ENCODE measurements at regions not wholly inside any gene's neighbourhood (a gene's known extent, or its start where the extent isn't known, plus 50 kb on each side); places are given as distances from the start of the nearest gene placed in this dataset.

DNA sequence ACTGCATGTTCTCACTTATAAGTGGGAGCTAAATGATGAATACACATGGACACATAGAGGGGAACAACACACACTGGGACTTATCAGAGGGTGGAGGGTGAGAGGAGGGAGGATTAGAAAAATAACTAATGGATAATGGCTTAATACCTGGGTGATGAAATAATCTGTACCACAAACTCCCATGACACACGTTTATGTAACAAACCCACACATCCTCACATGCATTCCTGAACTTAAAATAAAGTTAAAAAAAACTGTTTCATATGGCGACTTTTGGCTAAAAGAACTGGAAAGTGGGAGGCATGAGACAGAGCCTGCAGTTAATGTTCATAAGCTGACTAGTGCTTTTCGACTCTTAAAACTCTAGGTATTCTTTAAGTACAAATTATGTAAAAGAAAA is 98.9 kb upstream of the NPFFR2 start:
- Histone ChIP-seq H3K27me3 (replicated peaks; ENCODE audit: control insufficient read depth, insufficient read depth, low read length) (no peaks in the 10 kb centered on the region), H3K36me3 (ENCODE audit: control insufficient read depth, insufficient read depth, low read length, severe bottlenecking) (no peaks in the 10 kb centered on the region), H3K9ac (ENCODE audit: low read length) (no peak overlapping the region), H3K4me1 (ENCODE audit: control insufficient read depth, insufficient read depth, low read length) (no peaks in the 10 kb centered on the region), H3K9me3 (ENCODE audit: control insufficient read depth, low read length) (no peaks in the 10 kb centered on the region), H3K4me3 (ENCODE audit: low read length) (no peak overlapping the region)
- DNase-seq (ENCODE audit: low read depth) = no peak

DNA sequence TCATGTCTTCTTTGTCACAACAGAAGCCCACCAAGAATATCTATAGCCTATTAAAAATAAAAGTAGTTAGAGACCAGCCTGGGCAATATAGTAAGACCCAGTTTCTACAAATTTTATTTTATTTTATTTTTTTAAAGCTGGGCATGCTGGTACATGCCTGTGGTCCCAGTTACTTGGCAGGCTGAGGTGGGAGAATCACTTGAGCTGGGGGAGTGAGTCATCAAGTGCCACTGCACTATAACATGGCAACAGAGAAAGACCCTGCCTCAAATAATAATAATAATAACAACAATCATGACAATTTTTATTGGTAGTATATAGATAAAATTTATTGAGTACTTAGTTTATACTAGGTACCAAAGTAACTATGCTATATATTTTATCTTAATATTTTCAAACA is 93.0 kb upstream of the NPFFR2 start:
- no peaks in the 10 kb centered on the region for H3K4me1 ChIP-seq (ENCODE audit: control insufficient read depth, insufficient read depth, low read length)
- no peak overlapping the region for H3K4me3 ChIP-seq (ENCODE audit: low read length)
- no peak for DNase-seq (ENCODE audit: low read depth)
- H3K9ac ChIP-seq (ENCODE audit: low read length) = no peak overlapping the region
- H3K27me3 ChIP-seq (replicated peaks; ENCODE audit: control insufficient read depth, insufficient read depth, low read length) = no peaks in the 10 kb centered on the region
- no peaks in the 10 kb centered on the region for H3K36me3 ChIP-seq (ENCODE audit: control insufficient read depth, insufficient read depth, low read length, severe bottlenecking)
- no peaks in the 10 kb centered on the region for H3K9me3 ChIP-seq (ENCODE audit: control insufficient read depth, low read length)

DNA sequence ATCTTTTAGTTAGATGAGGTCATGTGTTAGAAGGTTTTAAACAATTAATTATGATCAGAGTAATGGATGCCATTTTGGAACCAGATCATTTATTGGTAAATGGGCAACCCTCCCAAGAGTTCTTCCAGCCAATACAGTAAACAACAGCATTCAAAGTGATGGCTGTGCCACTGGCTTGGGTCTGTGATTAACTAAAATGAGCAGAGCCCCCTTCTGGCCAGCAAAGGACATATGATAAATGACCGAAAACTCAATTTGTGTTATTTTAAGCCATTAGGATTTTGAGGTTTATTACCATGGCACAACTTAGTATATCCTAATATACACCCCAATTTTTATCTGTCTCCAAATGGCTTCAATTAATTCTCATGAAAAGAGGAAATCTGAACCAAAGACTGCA is 90.8 kb upstream of the NPFFR2 start:
- H3K36me3 ChIP-seq (ENCODE audit: control insufficient read depth, insufficient read depth, low read length, severe bottlenecking) = no peaks in the 10 kb centered on the region
- no peaks in the 10 kb centered on the region for H3K27me3 ChIP-seq (replicated peaks; ENCODE audit: control insufficient read depth, insufficient read depth, low read length)
- H3K9ac ChIP-seq (ENCODE audit: low read length) = no peak overlapping the region
- H3K4me1 ChIP-seq (ENCODE audit: control insufficient read depth, insufficient read depth, low read length) = no peaks in the 10 kb centered on the region
- H3K4me3 ChIP-seq (ENCODE audit: low read length) = no peak overlapping the region
- DNase-seq (ENCODE audit: low read depth) = peak; percentile 35
- H3K9me3 ChIP-seq (ENCODE audit: control insufficient read depth, low read length) = no peaks in the 10 kb centered on the region

DNA sequence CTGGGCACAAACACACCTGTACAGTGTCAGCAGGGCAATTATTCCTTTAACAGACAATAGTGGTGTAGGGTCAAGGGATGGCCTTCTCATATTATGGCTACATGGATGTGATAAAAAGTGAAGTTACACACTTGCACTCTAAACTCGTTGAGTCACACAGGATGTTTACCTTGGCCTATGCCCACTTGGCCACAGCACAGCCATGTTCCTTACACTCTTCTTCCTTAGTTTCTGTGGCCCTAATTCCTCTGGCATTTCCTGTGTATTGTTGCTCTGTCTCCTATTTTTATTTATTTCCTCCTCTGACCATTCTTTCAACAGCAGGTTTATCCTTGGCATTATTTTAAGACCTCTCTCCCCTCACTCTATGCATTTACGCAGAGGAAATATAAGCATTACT is 86.8 kb upstream of the NPFFR2 start:
- Histone ChIP-seq H3K9ac (ENCODE audit: low read length) (no peak overlapping the region), H3K9me3 (ENCODE audit: control insufficient read depth, low read length) (no peaks in the 10 kb centered on the region), H3K4me1 (ENCODE audit: control insufficient read depth, insufficient read depth, low read length) (no peaks in the 10 kb centered on the region), H3K27me3 (replicated peaks; ENCODE audit: control insufficient read depth, insufficient read depth, low read length) (no peaks in the 10 kb centered on the region), H3K36me3 (ENCODE audit: control insufficient read depth, insufficient read depth, low read length, severe bottlenecking) (no peaks in the 10 kb centered on the region), H3K4me3 (ENCODE audit: low read length) (no peak overlapping the region)
- DNase-seq (ENCODE audit: low read depth) = no peak

DNA sequence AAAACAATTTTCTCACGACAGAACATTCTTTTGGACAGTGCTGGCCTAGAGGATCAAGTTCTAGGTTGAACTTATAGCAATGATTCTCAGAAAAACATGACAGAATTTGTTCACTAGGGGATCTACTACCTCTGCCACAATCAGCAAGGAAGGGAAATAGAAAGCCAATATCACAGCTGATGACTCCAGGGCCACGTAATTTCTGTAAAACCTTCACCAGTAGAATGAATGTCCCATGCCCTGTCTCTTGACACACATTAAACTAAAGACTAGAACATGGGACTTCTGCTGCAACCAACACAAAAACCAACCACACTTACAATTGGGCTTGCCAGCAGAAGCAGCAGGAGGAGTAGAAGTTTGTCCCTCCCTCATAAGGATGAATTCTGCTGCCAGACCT is 86.0 kb upstream of the NPFFR2 start:
- H3K9ac ChIP-seq (ENCODE audit: low read length) = no peak overlapping the region
- H3K36me3 ChIP-seq (ENCODE audit: control insufficient read depth, insufficient read depth, low read length, severe bottlenecking) = no peaks in the 10 kb centered on the region
- no peaks in the 10 kb centered on the region for H3K4me1 ChIP-seq (ENCODE audit: control insufficient read depth, insufficient read depth, low read length)
- no peaks in the 10 kb centered on the region for H3K27me3 ChIP-seq (replicated peaks; ENCODE audit: control insufficient read depth, insufficient read depth, low read length)
- H3K9me3 ChIP-seq (ENCODE audit: control insufficient read depth, low read length) = no peaks in the 10 kb centered on the region
- H3K4me3 ChIP-seq (ENCODE audit: low read length) = no peak overlapping the region
- DNase-seq (ENCODE audit: low read depth) = no peak

DNA sequence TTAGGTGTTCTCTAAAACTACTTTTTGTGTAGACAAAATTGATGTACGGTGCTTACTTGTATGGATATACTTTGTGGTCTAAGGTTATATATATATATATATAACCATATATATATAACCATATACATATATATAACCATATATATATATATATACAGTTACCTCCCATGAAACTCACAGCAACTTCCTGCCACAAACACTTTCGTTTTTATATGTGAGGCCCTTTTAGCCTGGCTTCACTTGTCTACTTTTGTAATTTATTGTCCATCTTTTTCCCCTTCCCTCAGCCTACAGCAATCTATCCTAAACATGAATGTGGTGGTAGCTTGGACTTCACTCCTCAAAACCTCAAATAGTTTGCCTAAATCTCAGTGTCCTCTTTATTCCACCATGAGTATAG is 72.8 kb upstream of the NPFFR2 start:
- H3K9ac ChIP-seq (ENCODE audit: low read length) = no peak overlapping the region
- H3K27me3 ChIP-seq (replicated peaks; ENCODE audit: control insufficient read depth, insufficient read depth, low read length) = no peaks in the 10 kb centered on the region
- no peaks in the 10 kb centered on the region for H3K4me1 ChIP-seq (ENCODE audit: control insufficient read depth, insufficient read depth, low read length)
- DNase-seq (ENCODE audit: low read depth) = no peak
- no peaks in the 10 kb centered on the region for H3K9me3 ChIP-seq (ENCODE audit: control insufficient read depth, low read length)
- no peak overlapping the region for H3K4me3 ChIP-seq (ENCODE audit: low read length)
- no peaks in the 10 kb centered on the region for H3K36me3 ChIP-seq (ENCODE audit: control insufficient read depth, insufficient read depth, low read length, severe bottlenecking)

DNA sequence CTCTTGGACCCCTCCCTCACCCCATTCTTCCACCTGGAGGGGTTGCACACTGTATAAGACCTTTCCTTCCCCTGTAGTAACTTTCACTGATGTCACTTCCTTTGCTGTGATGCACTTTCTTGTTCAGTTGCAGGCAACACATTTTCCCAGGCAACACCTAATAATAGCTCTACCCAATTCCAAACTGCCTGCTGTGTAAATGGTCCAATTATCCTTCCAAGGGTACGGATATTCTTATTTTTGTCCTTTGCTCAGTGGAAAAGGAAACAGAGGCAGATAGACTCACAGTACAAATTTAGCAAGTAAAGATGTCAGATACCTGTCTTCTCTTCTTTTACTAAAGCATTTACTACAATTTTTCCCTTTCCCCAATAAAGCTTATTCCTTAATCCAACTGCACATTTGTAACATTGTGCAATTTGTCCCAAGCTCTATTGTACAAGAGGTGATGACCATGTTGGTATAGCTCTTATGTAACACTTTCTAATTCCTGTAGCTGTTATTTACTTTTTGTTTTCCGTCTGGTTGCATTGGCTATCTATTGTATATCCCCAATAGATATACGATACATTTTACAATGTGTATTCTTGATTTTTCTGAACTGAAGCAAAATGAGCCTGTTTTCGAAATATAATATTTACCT is 69.1 kb upstream of the NPFFR2 start:
- no peak overlapping the region for H3K4me3 ChIP-seq (ENCODE audit: low read length)
- no peaks in the 10 kb centered on the region for H3K27me3 ChIP-seq (replicated peaks; ENCODE audit: control insufficient read depth, insufficient read depth, low read length)
- no peaks in the 10 kb centered on the region for H3K9me3 ChIP-seq (ENCODE audit: control insufficient read depth, low read length)
- no peaks in the 10 kb centered on the region for H3K4me1 ChIP-seq (ENCODE audit: control insufficient read depth, insufficient read depth, low read length)
- no peak overlapping the region for H3K9ac ChIP-seq (ENCODE audit: low read length)
- no peak for DNase-seq (ENCODE audit: low read depth)
- no peaks in the 10 kb centered on the region for H3K36me3 ChIP-seq (ENCODE audit: control insufficient read depth, insufficient read depth, low read length, severe bottlenecking)

GRCh38 chr4:71974681-71975080 is 57.1 kb upstream of the NPFFR2 start:
- Histone ChIP-seq H3K4me3 (ENCODE audit: low read length) (no peak overlapping the region), H3K9me3 (ENCODE audit: control insufficient read depth, low read length) (no peaks in the 10 kb centered on the region), H3K4me1 (ENCODE audit: control insufficient read depth, insufficient read depth, low read length) (no peaks in the 10 kb centered on the region), H3K36me3 (ENCODE audit: control insufficient read depth, insufficient read depth, low read length, severe bottlenecking) (no peaks in the 10 kb centered on the region), H3K27me3 (replicated peaks; ENCODE audit: control insufficient read depth, insufficient read depth, low read length) (no peaks in the 10 kb centered on the region), H3K9ac (ENCODE audit: low read length) (no peak overlapping the region)
- peak; percentile 73 for DNase-seq (ENCODE audit: low read depth)

DNA sequence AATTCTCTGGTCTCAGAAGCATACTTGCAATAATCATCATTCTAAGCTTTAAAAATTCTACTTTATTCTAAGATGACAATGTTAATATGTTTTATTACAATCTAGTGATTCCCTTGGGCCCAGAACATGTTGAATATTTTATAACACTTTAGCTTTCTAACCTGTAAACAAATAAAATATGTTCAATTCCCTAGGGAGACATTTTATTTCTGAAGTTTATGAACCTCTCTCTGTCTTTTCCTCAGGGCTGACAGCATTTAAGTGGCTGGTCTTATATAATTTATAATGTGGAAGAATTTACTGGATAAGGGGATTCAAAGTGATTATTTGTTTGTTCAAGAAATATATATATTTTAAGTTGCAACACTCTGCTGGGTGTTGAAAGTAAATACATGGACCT is 55.3 kb upstream of the NPFFR2 start:
- H3K9ac ChIP-seq (ENCODE audit: low read length) = no peak overlapping the region
- no peaks in the 10 kb centered on the region for H3K27me3 ChIP-seq (replicated peaks; ENCODE audit: control insufficient read depth, insufficient read depth, low read length)

GRCh38 chr4:71978210-71978835 is 53.5 kb upstream of the NPFFR2 start:
- Histone ChIP-seq H3K4me1 (ENCODE audit: control insufficient read depth, insufficient read depth, low read length) (no peaks in the 10 kb centered on the region), H3K27me3 (replicated peaks; ENCODE audit: control insufficient read depth, insufficient read depth, low read length) (no peaks in the 10 kb centered on the region), H3K9me3 (ENCODE audit: control insufficient read depth, low read length) (no peaks in the 10 kb centered on the region), H3K4me3 (ENCODE audit: low read length) (no peak overlapping the region), H3K9ac (ENCODE audit: low read length) (no peak overlapping the region), H3K36me3 (ENCODE audit: control insufficient read depth, insufficient read depth, low read length, severe bottlenecking) (no peaks in the 10 kb centered on the region)
- DNase-seq (ENCODE audit: low read depth) = peak; percentile 32

More for the DNA sequence above, 55.3 kb upstream of the NPFFR2 start:
- Histone ChIP-seq H3K4me3 (ENCODE audit: low read length) (no peak overlapping the region), H3K9me3 (ENCODE audit: control insufficient read depth, low read length) (no peaks in the 10 kb centered on the region), H3K36me3 (ENCODE audit: control insufficient read depth, insufficient read depth, low read length, severe bottlenecking) (no peaks in the 10 kb centered on the region), H3K4me1 (ENCODE audit: control insufficient read depth, insufficient read depth, low read length) (no peaks in the 10 kb centered on the region)
- no peak for DNase-seq (ENCODE audit: low read depth)

DNA sequence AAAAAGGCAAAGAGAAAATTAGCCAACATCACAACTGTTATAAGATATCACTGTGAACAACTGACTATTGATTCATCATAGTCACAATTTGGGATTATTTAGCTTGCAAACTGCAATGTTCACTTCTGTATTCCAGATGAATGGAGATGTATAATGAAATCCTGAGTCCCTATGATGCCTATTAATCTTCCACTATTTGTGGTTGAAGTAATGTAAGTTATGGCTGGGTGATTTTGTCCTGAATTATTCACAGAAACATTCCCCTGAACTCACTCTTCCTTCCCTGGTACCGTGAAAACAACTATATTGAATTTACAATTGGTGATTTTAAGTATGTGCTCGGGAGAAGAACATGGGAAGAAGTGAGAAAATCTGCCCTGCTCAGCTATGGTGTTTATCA is 50.8 kb upstream of the NPFFR2 start:
- Histone ChIP-seq H3K9me3 (ENCODE audit: control insufficient read depth, low read length) (no peaks in the 10 kb centered on the region), H3K4me3 (ENCODE audit: low read length) (no peak overlapping the region), H3K9ac (ENCODE audit: low read length) (no peak overlapping the region), H3K4me1 (ENCODE audit: control insufficient read depth, insufficient read depth, low read length) (no peaks in the 10 kb centered on the region), H3K27me3 (replicated peaks; ENCODE audit: control insufficient read depth, insufficient read depth, low read length) (no peaks in the 10 kb centered on the region), H3K36me3 (ENCODE audit: control insufficient read depth, insufficient read depth, low read length, severe bottlenecking) (no peaks in the 10 kb centered on the region)
- DNase-seq (ENCODE audit: low read depth) = no peak

All from adipocyte (in vitro differentiated cells).